IMR-90 (cell line): ENCODE measurements at regions not wholly inside any gene's neighbourhood (a gene's known extent, or its start where the extent isn't known, plus 50 kb on each side); places are given as distances from the start of the nearest gene placed in this dataset.

ENCODE experiments used
- ATAC-seq: fragments of 200-7000 bp; cut with Tn5 transposase; 2 replicates; pipeline ENCODE4 v1.9.1; 2020; ENCODE audit warnings: low read depth, mild to moderate bottlenecking, moderate library complexity
- BruUV-seq: library from RNA; stranded (reverse); fragments of 400-500 nt; replicated peaks from 2 replicates; lab custom pipeline; 2021; lab: Mats Ljungman, UMichigan
- CTCF ChIA-PET: fragments of 300-600 bp; formaldehyde crosslinking; extraction: SDS; loops from one replicate; lab custom pipeline; 2021; ENCODE audit warnings: antibody characterized with exemption; lab: Yijun Ruan, JAX
- POLR2A ChIA-PET: fragments of 300-600 bp; sonication (Branson Sonifier 250); formaldehyde crosslinking; loops from one replicate; lab custom pipeline; 2022; ENCODE audit warnings: antibody characterized with exemption; ENCODE audit not compliant: unreplicated experiment; lab: Charles Lee
- DNase-seq: peaks from one replicate; pipeline ENCODE4 v3.0.0; 2013
- H2AFZ ChIP-seq: replicated peaks from 2 replicates; pipeline ENCODE3; 2013; ENCODE audit warnings: low read length, mild to moderate bottlenecking; ENCODE audit not compliant: poor library complexity
- H2AK5ac ChIP-seq: 2 replicates; pipeline ENCODE4 v1.6.1; 2013; ENCODE audit warnings: low read depth, low read length, inconsistent platforms
- H2AK9ac ChIP-seq: replicated peaks from 2 replicates; pipeline ENCODE3; 2013; ENCODE audit warnings: mild to moderate bottlenecking, low read depth, low read length, moderate library complexity; ENCODE audit not compliant: poor library complexity
- H2BK120ac ChIP-seq: 2 replicates; pipeline ENCODE4 v1.6.1; 2013; ENCODE audit warnings: low read depth, low read length, inconsistent platforms
- H2BK15ac ChIP-seq: 3 replicates; pipeline ENCODE4 v1.6.1; 2013; ENCODE audit warnings: low read depth, low read length, inconsistent platforms
- H2BK20ac ChIP-seq: 2 replicates; pipeline ENCODE4 v1.6.1; 2013; ENCODE audit warnings: low read depth, mild to moderate bottlenecking, inconsistent platforms, low read length, moderate library complexity
- H2BK5ac ChIP-seq: 2 replicates; pipeline ENCODE4 v1.6.1; 2013; ENCODE audit warnings: mild to moderate bottlenecking, low read depth, low read length, inconsistent platforms; ENCODE audit not compliant: poor library complexity, severe bottlenecking
- H3K14ac ChIP-seq: replicated peaks from 2 replicates; pipeline ENCODE4 v1.6.1; 2013; ENCODE audit warnings: low read depth, low read length, inconsistent platforms
- H3K18ac ChIP-seq: 2 replicates; pipeline ENCODE4 v1.6.1; 2013; ENCODE audit warnings: low read depth, low read length, control low read depth
- H3K23ac ChIP-seq: 2 replicates; pipeline ENCODE4 v1.6.1; 2013; ENCODE audit warnings: low read depth, low read length, inconsistent platforms
- H3K27ac ChIP-seq: 2 replicates; pipeline ENCODE4 v1.5.1; 2013; ENCODE audit warnings: mild to moderate bottlenecking, control low read depth, low read length; ENCODE audit not compliant: insufficient read depth
- H3K27me3 ChIP-seq: 2 replicates; pipeline ENCODE4 v1.6.1; 2013; ENCODE audit warnings: low read length; ENCODE audit not compliant: control insufficient read depth, insufficient read depth
- H3K36me3 ChIP-seq: 2 replicates; pipeline ENCODE4 v1.6.1; 2013; ENCODE audit warnings: low read length, mixed read lengths; ENCODE audit not compliant: control insufficient read depth, insufficient read depth
- H3K4ac ChIP-seq: 2 replicates; pipeline ENCODE4 v1.6.1; 2013; ENCODE audit warnings: low read depth, low read length, inconsistent platforms
- H3K4me1 ChIP-seq: 2 replicates; pipeline ENCODE4 v1.6.1; 2013; ENCODE audit warnings: low read length, mixed read lengths; ENCODE audit not compliant: control insufficient read depth, insufficient read depth
- H3K4me2 ChIP-seq: 2 replicates; pipeline ENCODE4 v1.6.1; 2013; ENCODE audit warnings: low read depth, mild to moderate bottlenecking, control low read depth, low read length, moderate library complexity
- H3K4me3 ChIP-seq: 2 replicates; pipeline ENCODE4 v1.5.1; 2013; ENCODE audit warnings: low read depth, mild to moderate bottlenecking, control low read depth, low read length, moderate library complexity; ENCODE audit not compliant: insufficient read depth
- H3K56ac ChIP-seq: 2 replicates; pipeline ENCODE4 v1.6.1; 2013; ENCODE audit warnings: low read length, inconsistent platforms; ENCODE audit not compliant: insufficient read depth; ENCODE audit errors: extremely low read depth
- H3K79me1 ChIP-seq, 2 experiments: 2 replicates each; pipeline ENCODE4 v1.6.1; 2013; ENCODE audit warnings: low read length in 2 of 2, inconsistent platforms in 1 of 2, low read depth in 1 of 2
- H3K9ac ChIP-seq: 2 replicates; pipeline ENCODE4 v1.6.1; 2013; ENCODE audit warnings: low read depth, low read length, control low read depth
- H3K9me1 ChIP-seq: 2 replicates; pipeline ENCODE4 v1.6.1; 2013; ENCODE audit warnings: low read length, inconsistent platforms; ENCODE audit not compliant: insufficient read depth
- H3K9me3 ChIP-seq: 2 replicates; pipeline ENCODE4 v1.6.1; 2013; ENCODE audit warnings: low read length; ENCODE audit not compliant: control insufficient read depth, insufficient read depth
- H4K20me1 ChIP-seq: 2 replicates; pipeline ENCODE4 v1.6.1; 2013; ENCODE audit warnings: low read length, inconsistent platforms; ENCODE audit not compliant: insufficient read depth
- H4K5ac ChIP-seq: 2 replicates; pipeline ENCODE4 v1.6.1; 2013; ENCODE audit warnings: mild to moderate bottlenecking, low read depth, low read length, control low read depth
- H4K8ac ChIP-seq, 2 experiments: 2 replicates each; pipeline ENCODE4 v1.6.1; 2013; ENCODE audit warnings: low read depth in 2 of 2, low read length in 2 of 2, control low read depth in 1 of 2, inconsistent platforms in 1 of 2
- H4K91ac ChIP-seq: 2 replicates; pipeline ENCODE4 v1.6.1; 2013; ENCODE audit warnings: low read depth, low read length, inconsistent platforms; ENCODE audit not compliant: insufficient read depth
- CEBPB ChIP-seq: IDR thresholded peaks from 2 replicates; pipeline ENCODE4 v1.6.1; 2012; ENCODE audit warnings: low read depth, low read length, improper control_type of control experiment
- CHD1 ChIP-seq: IDR thresholded peaks from 2 replicates; pipeline ENCODE4 v1.6.1; 2012; ENCODE audit warnings: low read depth, low read length, improper control_type of control experiment
- CTCF ChIP-seq: conservative IDR thresholded peaks from 2 replicates; pipeline ENCODE4 v1.5.1; 2012; ENCODE audit warnings: mild to moderate bottlenecking, low read depth, low read length, improper control_type of control experiment
- ELK1 ChIP-seq: fragments of 150-350 bp; IDR thresholded peaks from 2 replicates; pipeline ENCODE4 v1.6.1; 2016; ENCODE audit warnings: low read depth, mild to moderate bottlenecking, low read length, moderate library complexity, borderline replicate concordance
- FOS ChIP-seq: fragments of 150-350 bp; IDR thresholded peaks from 2 replicates; pipeline ENCODE4 v1.6.1; 2016; ENCODE audit warnings: low read depth, low read length
- MAFK ChIP-seq: IDR thresholded peaks from 2 replicates; pipeline ENCODE4 v1.6.1; 2012; ENCODE audit warnings: low read depth, low read length, improper control_type of control experiment
- MAZ ChIP-seq: IDR thresholded peaks from 2 replicates; pipeline ENCODE4 v1.6.1; 2012; ENCODE audit warnings: low read depth, mild to moderate bottlenecking, low read length, improper control_type of control experiment, moderate library complexity, borderline replicate concordance
- NFE2L2 ChIP-seq: fragments of 150-350 bp; IDR thresholded peaks from 2 replicates; pipeline ENCODE4 v1.6.1; 2016; ENCODE audit warnings: low read depth, mild to moderate bottlenecking, low read length
- POLR2A ChIP-seq: IDR thresholded peaks from 2 replicates; pipeline ENCODE4 v1.6.1; 2012; ENCODE audit warnings: mild to moderate bottlenecking, low read depth, low read length
- RAD21 ChIP-seq: IDR thresholded peaks from 2 replicates; pipeline ENCODE4 v1.6.1; 2012; ENCODE audit warnings: low read length, improper control_type of control experiment
- SMC3 ChIP-seq: fragments of 150-350 bp; IDR thresholded peaks from 2 replicates; pipeline ENCODE4 v1.6.1; 2016; ENCODE audit warnings: low read depth, mild to moderate bottlenecking, antibody characterized with exemption, low read length, moderate library complexity
- USF2 ChIP-seq: fragments of 150-350 bp; IDR thresholded peaks from 2 replicates; pipeline ENCODE4 v1.6.1; 2017; ENCODE audit warnings: mild to moderate bottlenecking, antibody characterized with exemption, low read length, low read depth
- WGBS, 2 experiments: methylation state at CpG; one replicate each; pipeline versions ENCODE4 v1.1.5 to v1.1.7; 2013; ENCODE audit warnings: missing lambda C conversion rate in 2 of 2; ENCODE audit not compliant: insufficient read length in 1 of 2; ENCODE audit errors: extremely low coverage in 2 of 2; 5-methylcytosine and 5-hydroxymethylcytosine counted together
- dilution Hi-C: fragments of 300-500 bp; cut with HindIII; formaldehyde crosslinking; loops from one replicate; pipeline ENCODE4 v1.14.3; 2018; ENCODE audit warnings: low sequenced_read_pairs; ENCODE audit not compliant: unreplicated experiment
- in situ Hi-C: fragments of 300-500 bp; cut with MboI; formaldehyde crosslinking; loops from 3 replicates; pipeline ENCODE4 v1.14.3; 2019; ENCODE audit warnings: low sequenced_read_pairs, inconsistent platforms, mixed read lengths
- intact Hi-C: fragments of 100-400 bp; cut with micrococcal nuclease; formaldehyde crosslinking; loops from 2 replicates; pipeline ENCODE4 v1.10.0; 2022

- 100% methylated on average over 1 of the region's 5 CpGs; no CpG with 5 or more reads in 1 of the 2 experiments for WGBS, 2 experiments
Measured at GRCh38 chr2:217105733-217106649, 246.1 kb upstream of the TNP1 start.

More at GRCh38 chr2:217105733-217106649, 246.1 kb upstream of the TNP1 start:
- Histone ChIP-seq H3K18ac (peak overlapping the region; percentile 100), H2BK15ac (peak overlapping the region; percentile 91), H3K27ac (peak overlapping the region; percentile 99), H4K20me1 (no peaks in the 10 kb centered on the region), H3K14ac (peak overlapping the region; percentile 98), H2AK9ac (peak overlapping the region; percentile 73), H3K4ac (peak overlapping the region; percentile 100), H2AK5ac (peak overlapping the region; percentile 99), H4K8ac (peak overlapping the region; percentile 99), H3K9me1 (peaks cover 13% of the 10 kb centered on the region), H2AFZ (peak overlapping the region; percentile 81), H4K5ac (peak overlapping the region; percentile 100), H3K56ac (peak overlapping the region; percentile 98), H2BK20ac (peak overlapping the region; percentile 100), H3K23ac (peak overlapping the region; percentile 100), H3K36me3 (no peaks in the 10 kb centered on the region), H3K79me1 (peaks cover 0 to 4% of the 10 kb centered on the region in 2 experiments; a peak in 1 of 4 replicates), H3K9ac (peak overlapping the region; percentile 40), H3K9me3 (no peaks in the 10 kb centered on the region), H3K27me3 (no peaks in the 10 kb centered on the region), H3K4me2 (peak overlapping the region; percentile 4; the same call in 1 of the 2 replicates), H4K91ac (peak overlapping the region; percentile 100), H2BK120ac (peak overlapping the region; percentile 100), H3K4me3 (no peak overlapping the region), H3K4me1 (peaks cover 23% of the 10 kb centered on the region), H2BK5ac (peak overlapping the region; percentile 100)
- in situ Hi-C loops (no loop called here), intact Hi-C loops (loop anchor here (1.0 to 5.0 kb wide), 8 partner anchors 39 to 606 kb away; no protein-coding TSS in a partner anchor), dilution Hi-C loops (no loop called here)
- ATAC-seq: peak; percentile 86
- TF ChIP-seq NFE2L2 (peak; percentile 89), ELK1 (no peak), SMC3 (no peak), CTCF (no peak), USF2 (no peak), MAFK (peak; percentile 45; the same call in 1 of the 2 replicates), CEBPB (no peak), FOS (peak; percentile 75; the same call in 1 of the 2 replicates), CHD1 (no peak), RAD21 (peak; percentile 11; the same call in 1 of the 2 replicates), MAZ (no peak), POLR2A (peak; percentile 68; the same call in 1 of the 2 replicates)
- no TSS peak for BruUV-seq
- peak; percentile 95 for DNase-seq
- CTCF ChIA-PET: interaction anchor here (0.8 to 2.3 kb wide), 4 partner anchors 18 to 408 kb away, joined by 3 to 6 read pairs (median 5); no protein-coding TSS in a partner anchor
- POLR2A ChIA-PET: interaction anchor here (0.5 to 1.8 kb wide), 12 partner anchors 54 to 543 kb away, joined by 3 to 13 read pairs (median 4); partner anchors contain the start of gene IGFBP5
